ENCODE measurements at regions not wholly inside any gene's neighbourhood (a gene's known extent, or its start where the extent isn't known, plus 50 kb on each side); places are given as distances from the start of the nearest gene placed in this dataset.

GRCh38 chr13:31610270-31610998, 128.9 kb upstream of the RXFP2 start:
- Histone ChIP-seq H3K79me2 (ENCODE audit: insufficient read depth, low read length) (no peaks in the 10 kb centered on the region), H4K20me1 (ENCODE audit: insufficient read depth, low read length) (no peaks in the 10 kb centered on the region), H3K4me3 (ENCODE audit: insufficient read depth, low read length) (no peak overlapping the region), H2AFZ (ENCODE audit: low read length) (no peak overlapping the region), H3K27me3 (ENCODE audit: insufficient read depth, low read length) (no peaks in the 10 kb centered on the region), H3K4me1 (ENCODE audit: insufficient read depth, low read length) (no peaks in the 10 kb centered on the region), H3K9me3 (ENCODE audit: low read depth, low read length) (peaks cover 1% of the 10 kb centered on the region), H3K36me3 (ENCODE audit: insufficient read depth, low read length) (no peaks in the 10 kb centered on the region), H3K27ac (ENCODE audit: low read depth, low read length) (no peak overlapping the region), H3K4me2 (ENCODE audit: insufficient read depth, low read length) (no peak overlapping the region)
- DNase-seq (ENCODE audit: insufficient read length, low spot score, missing footprints): no peak
- TF ChIP-seq CTCF (IDR thresholded peaks at IDR 0.05; ENCODE audit: extremely low read depth, low read depth, low read length): no peak

GRCh38 chr13:31611214-31611613, 128.1 kb upstream of the RXFP2 start:
- no peak overlapping the region for H3K4me3 ChIP-seq (ENCODE audit: insufficient read depth, low read length)

DNA sequence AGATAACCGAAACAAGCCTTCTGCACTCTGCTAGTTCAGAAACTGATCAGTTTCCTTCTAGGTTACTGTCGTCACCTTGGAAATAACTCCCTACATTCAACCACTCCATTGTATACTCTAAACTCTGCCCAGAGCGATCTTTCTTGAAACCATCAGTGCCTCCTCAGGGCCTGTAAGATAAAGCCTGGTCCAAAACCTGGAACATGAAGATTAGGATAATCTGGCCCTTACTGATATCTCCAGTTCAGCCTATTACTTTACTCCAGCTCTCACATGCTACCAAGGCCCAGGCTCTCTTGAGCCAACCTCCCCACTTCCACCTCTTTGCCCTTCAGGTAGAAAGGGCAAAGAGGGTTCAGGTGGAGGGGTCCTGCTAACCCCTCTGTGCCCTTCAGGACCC, 125.3 kb upstream of the RXFP2 start:
- no peaks in the 10 kb centered on the region for H3K36me3 ChIP-seq (ENCODE audit: insufficient read depth, low read length)
- no peak for DNase-seq (ENCODE audit: insufficient read length, low spot score, missing footprints)
- H3K4me2 ChIP-seq (ENCODE audit: insufficient read depth, low read length): no peak overlapping the region
- H3K27ac ChIP-seq (ENCODE audit: low read depth, low read length): no peak overlapping the region
- no peak overlapping the region for H2AFZ ChIP-seq (ENCODE audit: low read length)
- H3K4me3 ChIP-seq (ENCODE audit: insufficient read depth, low read length): no peak overlapping the region
- H3K4me1 ChIP-seq (ENCODE audit: insufficient read depth, low read length): no peaks in the 10 kb centered on the region
- no peak for TF ChIP-seq CTCF (IDR thresholded peaks at IDR 0.05; ENCODE audit: extremely low read depth, low read depth, low read length)
- no peaks in the 10 kb centered on the region for H3K79me2 ChIP-seq (ENCODE audit: insufficient read depth, low read length)
- H3K9me3 ChIP-seq (ENCODE audit: low read depth, low read length): peaks cover 1% of the 10 kb centered on the region
- no peaks in the 10 kb centered on the region for H4K20me1 ChIP-seq (ENCODE audit: insufficient read depth, low read length)
- no peaks in the 10 kb centered on the region for H3K27me3 ChIP-seq (ENCODE audit: insufficient read depth, low read length)

More at GRCh38 chr13:31611214-31611613, 128.1 kb upstream of the RXFP2 start:
- no peaks in the 10 kb centered on the region for H3K4me1 ChIP-seq (ENCODE audit: insufficient read depth, low read length)
- peaks cover 1% of the 10 kb centered on the region for H3K9me3 ChIP-seq (ENCODE audit: low read depth, low read length)
- H3K27ac ChIP-seq (ENCODE audit: low read depth, low read length): no peak overlapping the region
- H3K27me3 ChIP-seq (ENCODE audit: insufficient read depth, low read length): no peaks in the 10 kb centered on the region
- no peaks in the 10 kb centered on the region for H3K79me2 ChIP-seq (ENCODE audit: insufficient read depth, low read length)
- H4K20me1 ChIP-seq (ENCODE audit: insufficient read depth, low read length): no peaks in the 10 kb centered on the region
- no peak overlapping the region for H3K4me2 ChIP-seq (ENCODE audit: insufficient read depth, low read length)
- no peak overlapping the region for H2AFZ ChIP-seq (ENCODE audit: low read length)
- no peaks in the 10 kb centered on the region for H3K36me3 ChIP-seq (ENCODE audit: insufficient read depth, low read length)
- no peak for TF ChIP-seq CTCF (IDR thresholded peaks at IDR 0.05; ENCODE audit: extremely low read depth, low read depth, low read length)
- no peak for DNase-seq (ENCODE audit: insufficient read length, low spot score, missing footprints)

- no peak overlapping the region for H2AFZ ChIP-seq (ENCODE audit: low read length)
- peaks cover 1% of the 10 kb centered on the region for H3K9me3 ChIP-seq (ENCODE audit: low read depth, low read length)
- no peak for DNase-seq (ENCODE audit: insufficient read length, low spot score, missing footprints)
- no peaks in the 10 kb centered on the region for H4K20me1 ChIP-seq (ENCODE audit: insufficient read depth, low read length)
- H3K27me3 ChIP-seq (ENCODE audit: insufficient read depth, low read length): no peaks in the 10 kb centered on the region
- no peaks in the 10 kb centered on the region for H3K36me3 ChIP-seq (ENCODE audit: insufficient read depth, low read length)
- H3K4me3 ChIP-seq (ENCODE audit: insufficient read depth, low read length): no peak overlapping the region
- no peak for TF ChIP-seq CTCF (IDR thresholded peaks at IDR 0.05; ENCODE audit: extremely low read depth, low read depth, low read length)
- H3K4me1 ChIP-seq (ENCODE audit: insufficient read depth, low read length): no peaks in the 10 kb centered on the region
- no peaks in the 10 kb centered on the region for H3K79me2 ChIP-seq (ENCODE audit: insufficient read depth, low read length)
- no peak overlapping the region for H3K4me2 ChIP-seq (ENCODE audit: insufficient read depth, low read length)
- H3K27ac ChIP-seq (ENCODE audit: low read depth, low read length): no peak overlapping the region
Measured at GRCh38 chr13:31614704-31615103, 124.6 kb upstream of the RXFP2 start.

All from osteoblast (primary cell).